ENCODE measurements at regions not wholly inside any gene's neighbourhood (a gene's known extent, or its start where the extent isn't known, plus 50 kb on each side); places are given as distances from the start of the nearest gene placed in this dataset.

DNA sequence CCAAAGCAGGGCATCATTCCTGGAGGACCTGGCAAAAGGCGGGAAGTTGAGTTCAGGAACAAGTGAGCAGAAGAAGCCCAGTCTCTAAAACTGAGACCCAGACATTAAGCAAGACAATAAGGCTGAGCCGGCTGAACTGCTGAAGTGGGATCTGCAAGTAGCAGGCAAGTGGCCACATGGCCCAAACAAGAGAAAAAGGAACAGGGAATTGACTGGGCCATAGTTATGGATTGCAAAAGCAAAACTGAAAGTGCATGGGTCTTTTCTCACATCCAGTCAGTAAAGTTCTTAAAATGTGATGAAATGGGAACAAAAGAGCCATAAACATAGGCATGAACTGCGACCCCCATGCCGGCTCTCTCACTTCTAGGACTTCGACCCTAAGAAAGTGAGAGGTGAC lies 101.2 kb downstream of the SCN11A start:
- H3K9me3 ChIP-seq: no peaks in the 10 kb centered on the region
- intact Hi-C loops (cut with DNase I): no loop called here
- H3K27me3 ChIP-seq: no peaks in the 10 kb centered on the region
- ATAC-seq: no peak
- DNase-seq: no peak
- H3K36me3 ChIP-seq: no peaks in the 10 kb centered on the region
- no peak overlapping the region for H3K27ac ChIP-seq
- WGBS, 4 donors: 85 to 93% (median 93%) methylated on average over 5 of the region's 5 CpGs
- H3K4me3 ChIP-seq: no peak overlapping the region
- H3K4me1 ChIP-seq: no peaks in the 10 kb centered on the region
- TF ChIP-seq, protein P1, sequence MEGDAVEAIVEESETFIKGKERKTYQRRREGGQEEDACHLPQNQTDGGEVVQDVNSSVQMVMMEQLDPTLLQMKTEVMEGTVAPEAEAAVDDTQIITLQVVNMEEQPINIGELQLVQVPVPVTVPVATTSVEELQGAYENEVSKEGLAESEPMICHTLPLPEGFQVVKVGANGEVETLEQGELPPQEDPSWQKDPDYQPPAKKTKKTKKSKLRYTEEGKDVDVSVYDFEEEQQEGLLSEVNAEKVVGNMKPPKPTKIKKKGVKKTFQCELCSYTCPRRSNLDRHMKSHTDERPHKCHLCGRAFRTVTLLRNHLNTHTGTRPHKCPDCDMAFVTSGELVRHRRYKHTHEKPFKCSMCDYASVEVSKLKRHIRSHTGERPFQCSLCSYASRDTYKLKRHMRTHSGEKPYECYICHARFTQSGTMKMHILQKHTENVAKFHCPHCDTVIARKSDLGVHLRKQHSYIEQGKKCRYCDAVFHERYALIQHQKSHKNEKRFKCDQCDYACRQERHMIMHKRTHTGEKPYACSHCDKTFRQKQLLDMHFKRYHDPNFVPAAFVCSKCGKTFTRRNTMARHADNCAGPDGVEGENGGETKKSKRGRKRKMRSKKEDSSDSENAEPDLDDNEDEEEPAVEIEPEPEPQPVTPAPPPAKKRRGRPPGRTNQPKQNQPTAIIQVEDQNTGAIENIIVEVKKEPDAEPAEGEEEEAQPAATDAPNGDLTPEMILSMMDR (IDR thresholded peaks at IDR 0.05): no peak
- no peak for TF ChIP-seq POLR2A (IDR thresholded peaks at IDR 0.05)

DNA sequence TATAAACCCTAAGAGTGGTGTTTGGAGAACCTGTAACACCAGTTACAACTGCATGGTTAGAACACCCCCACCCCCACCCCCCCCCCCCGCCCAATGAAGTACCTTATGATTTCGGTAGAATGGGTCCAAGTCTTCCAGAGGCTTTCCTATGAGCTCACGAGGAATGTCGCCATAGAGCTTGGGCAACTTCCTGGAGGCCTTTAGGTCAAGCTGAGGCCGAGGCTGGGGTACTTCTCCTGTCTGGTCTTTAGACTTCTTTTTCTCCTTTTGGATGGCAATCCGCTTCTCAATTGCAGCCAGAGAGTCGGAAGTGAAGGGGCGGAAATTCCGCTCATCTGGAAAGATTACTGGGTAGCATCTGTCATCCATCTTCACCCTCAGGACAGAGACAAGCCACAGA lies 101.8 kb downstream of the SCN11A start:
- ATAC-seq (no peak), DNase-seq (no peak)
- Histone ChIP-seq H3K27ac (no peak overlapping the region), H3K9me3 (no peaks in the 10 kb centered on the region), H3K4me1 (no peaks in the 10 kb centered on the region), H3K4me3 (no peak overlapping the region), H3K27me3 (no peaks in the 10 kb centered on the region), H3K36me3 (no peaks in the 10 kb centered on the region)
- 83 to 85% (median 84%) methylated on average over 9 of the region's 9 CpGs for WGBS, 4 donors
- TF ChIP-seq, protein P1 (IDR thresholded peaks at IDR 0.05): no peak
- no peak for TF ChIP-seq POLR2A (IDR thresholded peaks at IDR 0.05)
- intact Hi-C loops (cut with DNase I): no loop called here

DNA sequence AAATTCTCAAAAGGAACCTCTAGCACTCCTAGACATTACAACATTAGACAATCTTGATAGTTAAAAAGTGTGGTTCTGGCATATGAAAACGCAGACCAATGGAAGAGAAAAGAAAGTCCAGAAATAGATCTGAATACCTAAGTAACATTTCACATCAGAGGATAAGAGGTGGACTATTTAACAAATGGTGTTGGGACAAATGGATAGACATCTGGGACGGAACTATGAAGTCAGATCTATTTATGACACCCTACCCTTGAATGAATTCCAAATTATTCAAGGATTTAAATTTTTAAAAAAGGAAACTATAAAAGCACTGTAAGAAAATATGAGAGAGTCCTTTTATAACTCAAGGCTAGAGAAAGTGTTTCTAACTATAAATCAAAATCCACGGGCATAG lies 111.3 kb downstream of the SCN11A start:
- DNase-seq: no peak
- intact Hi-C loops (cut with DNase I): no loop called here
- H3K4me1 ChIP-seq: peaks cover 0 to 4% (median 0%) of the 10 kb centered on the region in 12 donors
- 39 to 49% (median 42%) methylated on average over 3 of the region's 3 CpGs for WGBS, 4 donors
- ATAC-seq: peak in 1 of 4 donors; percentile 41
- H3K36me3 ChIP-seq: no peaks in the 10 kb centered on the region
- no peak overlapping the region for H3K27ac ChIP-seq
- H3K4me3 ChIP-seq: no peak overlapping the region
- H3K27me3 ChIP-seq: no peaks in the 10 kb centered on the region
- TF ChIP-seq POLR2A (IDR thresholded peaks at IDR 0.05): no peak
- TF ChIP-seq, protein P1 (IDR thresholded peaks at IDR 0.05): no peak
- peaks cover 0 to 18% (median 0%) of the 10 kb centered on the region in 12 donors for H3K9me3 ChIP-seq

DNA sequence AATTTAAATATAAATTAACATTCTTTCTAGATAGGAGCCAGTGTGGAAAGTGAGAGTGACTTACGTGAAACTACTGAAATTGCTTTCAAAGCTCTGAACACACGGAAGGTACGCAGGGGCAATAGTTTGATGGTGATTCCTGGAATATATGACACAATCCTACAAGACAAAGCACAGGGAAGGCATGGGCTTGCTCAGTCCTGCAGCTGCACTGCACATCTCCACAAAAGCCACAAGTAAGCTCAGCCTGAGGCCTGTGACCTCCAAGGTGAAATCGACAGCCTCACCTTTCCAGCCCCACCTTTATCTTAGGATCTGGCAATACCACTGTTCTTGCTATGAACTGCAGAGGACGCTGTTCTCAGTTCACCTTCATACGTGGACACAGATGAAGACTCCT lies 109.3 kb upstream of the SCN10A start:
- DNase-seq: no peak
- 70 to 78% (median 72%) methylated on average over 6 of the region's 6 CpGs for WGBS, 4 donors
- no peaks in the 10 kb centered on the region for H3K9me3 ChIP-seq
- H3K4me3 ChIP-seq: no peak overlapping the region
- H3K36me3 ChIP-seq: no peaks in the 10 kb centered on the region
- H3K27me3 ChIP-seq: no peaks in the 10 kb centered on the region
- no peak for ATAC-seq
- intact Hi-C loops (cut with DNase I): no loop called here
- no peaks in the 10 kb centered on the region for H3K4me1 ChIP-seq
- no peak for TF ChIP-seq POLR2A (IDR thresholded peaks at IDR 0.05)
- TF ChIP-seq, protein P1 (IDR thresholded peaks at IDR 0.05): no peak
- no peak overlapping the region for H3K27ac ChIP-seq

Data from heart left ventricle (tissue), 16 donors.